ENCODE measurements at regions not wholly inside any gene's neighbourhood (a gene's known extent, or its start where the extent isn't known, plus 50 kb on each side); places are given as distances from the start of the nearest gene placed in this dataset.

- no TSS peak for BruUV-seq (replicated peaks)
- ATAC-seq (no peak), FAIRE-seq (no peak), DNase-seq (ENCODE audit: extremely low read depth in 1 of 4, low spot score in 3 of 4) (no peak)
- intact Hi-C loops (cut with micrococcal nuclease) (no loop called here), in situ Hi-C loops (cut with MboI) (no loop called here)
- H3K9me1 ChIP-seq (ENCODE audit: control insufficient read depth, insufficient read depth, low read length), result no peaks in the 10 kb centered on the region
- no peak overlapping the region for H2AFZ ChIP-seq (ENCODE audit: low read depth, low read length)
- POLR2A ChIA-PET, result no interaction called here
- H4K20me1 ChIP-seq (replicated peaks; ENCODE audit: control insufficient read depth, insufficient read depth, low read length), result 0 out of 2 replicates have a peak, but pooled peaks cover 5% of the 10 kb centered on the region
- no peaks in the 10 kb centered on the region for H3K9me3 ChIP-seq (replicated peaks; ENCODE audit: control insufficient read depth, insufficient read depth, low read depth, low read length)
- no peaks in the 10 kb centered on the region for H3K79me2 ChIP-seq (ENCODE audit: control insufficient read depth, insufficient read depth, low read length)
- H3K4me3 ChIP-seq, result no peak overlapping the region
- CTCF ChIA-PET (ENCODE audit: low intra/inter-chr PET ratio), result no interaction called here
- no peak for TF ChIP-seq KLF10 (CRISPR knock-in tag; IDR thresholded peaks at IDR 0.05)
- no peak for TF ChIP-seq ZNF57 (CRISPR knock-in tag; IDR thresholded peaks at IDR 0.05)
- no peak for TF ChIP-seq MEF2A (IDR thresholded peaks at IDR 0.05; ENCODE audit: control insufficient read depth, low read depth, low read length)
- no peak for TF ChIP-seq ZNF224 (CRISPR knock-in tag; IDR thresholded peaks at IDR 0.05)
- peaks cover 5 to 60% of the 10 kb centered on the region in 2 experiments for H3K27me3 ChIP-seq (ENCODE audit: control insufficient read depth in 2 of 2, insufficient read depth in 2 of 2, low read length in 2 of 2)
- H3K36me3 ChIP-seq (ENCODE audit: control insufficient read depth, insufficient read depth, low read length), result no peaks in the 10 kb centered on the region
- H3K4me1 ChIP-seq (replicated peaks in 1 of 2; ENCODE audit: control insufficient read depth in 2 of 2, insufficient read depth in 2 of 2, low read length in 2 of 2), result no peaks in the 10 kb centered on the region; a peak in 1 of 5 replicates
- no peak overlapping the region for H3K4me2 ChIP-seq (ENCODE audit: insufficient read depth, low read length)
- no peak overlapping the region for H3K9ac ChIP-seq (ENCODE audit: insufficient read depth in 1 of 2, low read depth in 2 of 2, low read length in 2 of 2)
- no peak overlapping the region for H3K27ac ChIP-seq (ENCODE audit: extremely low read depth, low read depth, low read length)
- 3% methylated on average over 6 of the region's 9 CpGs for WGBS (ENCODE audit: insufficient coverage, low coverage, missing lambda C conversion rate)
These were observed 205.5 kb downstream of the CTTN start for GRCh38 chr11:70603756-70604211.

DNA sequence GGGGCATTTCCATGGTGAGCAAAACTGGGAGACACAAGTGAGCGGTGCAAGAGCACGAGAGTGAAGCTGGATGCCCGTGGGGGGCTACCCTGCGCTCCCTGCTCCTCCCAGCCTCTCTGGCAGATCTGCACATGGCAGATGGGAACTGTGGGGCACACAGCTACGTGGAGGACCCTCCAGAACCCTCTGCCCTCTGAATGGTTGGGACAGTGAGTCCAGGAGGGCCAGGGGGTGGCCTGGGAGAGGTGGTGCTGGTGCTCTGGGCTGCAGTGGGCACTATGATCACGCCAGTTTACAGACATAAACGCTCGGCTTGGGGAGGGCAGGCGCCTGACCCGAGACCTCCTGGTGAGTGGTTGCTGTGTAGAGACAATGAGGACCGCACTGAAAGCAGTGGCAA lies 205.9 kb downstream of the CTTN start:
- ChIA-PET CTCF (ENCODE audit: low intra/inter-chr PET ratio) (no interaction called here), POLR2A (no interaction called here)
- FAIRE-seq (no peak), ATAC-seq (no peak), DNase-seq (ENCODE audit: extremely low read depth in 1 of 4, low spot score in 3 of 4) (no peak)
- H3K4me1 ChIP-seq (replicated peaks in 1 of 2; ENCODE audit: control insufficient read depth in 2 of 2, insufficient read depth in 2 of 2, low read length in 2 of 2), result peaks cover 0 to 4% of the 10 kb centered on the region in 2 experiments; a peak in 1 of 5 replicates
- no peak overlapping the region for H3K4me3 ChIP-seq
- H3K36me3 ChIP-seq (ENCODE audit: control insufficient read depth, insufficient read depth, low read length), result no peaks in the 10 kb centered on the region
- no peak overlapping the region for H2AFZ ChIP-seq (ENCODE audit: low read depth, low read length)
- H3K9me1 ChIP-seq (ENCODE audit: control insufficient read depth, insufficient read depth, low read length), result no peaks in the 10 kb centered on the region
- 0 out of 2 replicates have a peak, but pooled peaks cover 5% of the 10 kb centered on the region for H4K20me1 ChIP-seq (replicated peaks; ENCODE audit: control insufficient read depth, insufficient read depth, low read length)
- in situ Hi-C loops (cut with MboI) (no loop called here), intact Hi-C loops (cut with micrococcal nuclease) (no loop called here)
- no TSS peak for BruUV-seq (replicated peaks)
- H3K27ac ChIP-seq (ENCODE audit: extremely low read depth, low read depth, low read length), result no peak overlapping the region
- WGBS (ENCODE audit: insufficient coverage, low coverage, missing lambda C conversion rate), result 0% methylated on average over 11 of the region's 11 CpGs
- no peak overlapping the region for H3K4me2 ChIP-seq (ENCODE audit: insufficient read depth, low read length)
- H3K79me2 ChIP-seq (ENCODE audit: control insufficient read depth, insufficient read depth, low read length), result no peaks in the 10 kb centered on the region
- peaks cover 8 to 64% of the 10 kb centered on the region in 2 experiments for H3K27me3 ChIP-seq (ENCODE audit: control insufficient read depth in 2 of 2, insufficient read depth in 2 of 2, low read length in 2 of 2)
- H3K9ac ChIP-seq (ENCODE audit: insufficient read depth in 1 of 2, low read depth in 2 of 2, low read length in 2 of 2), result no peak overlapping the region
- no peaks in the 10 kb centered on the region for H3K9me3 ChIP-seq (replicated peaks; ENCODE audit: control insufficient read depth, insufficient read depth, low read depth, low read length)
- TF ChIP-seq, protein P1, sequence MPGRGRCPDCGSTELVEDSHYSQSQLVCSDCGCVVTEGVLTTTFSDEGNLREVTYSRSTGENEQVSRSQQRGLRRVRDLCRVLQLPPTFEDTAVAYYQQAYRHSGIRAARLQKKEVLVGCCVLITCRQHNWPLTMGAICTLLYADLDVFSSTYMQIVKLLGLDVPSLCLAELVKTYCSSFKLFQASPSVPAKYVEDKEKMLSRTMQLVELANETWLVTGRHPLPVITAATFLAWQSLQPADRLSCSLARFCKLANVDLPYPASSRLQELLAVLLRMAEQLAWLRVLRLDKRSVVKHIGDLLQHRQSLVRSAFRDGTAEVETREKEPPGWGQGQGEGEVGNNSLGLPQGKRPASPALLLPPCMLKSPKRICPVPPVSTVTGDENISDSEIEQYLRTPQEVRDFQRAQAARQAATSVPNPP (IDR thresholded peaks at IDR 0.05; ENCODE audit: borderline replicate concordance, insufficient read depth, insufficient read length), result no peak
- TF ChIP-seq, protein P2, sequence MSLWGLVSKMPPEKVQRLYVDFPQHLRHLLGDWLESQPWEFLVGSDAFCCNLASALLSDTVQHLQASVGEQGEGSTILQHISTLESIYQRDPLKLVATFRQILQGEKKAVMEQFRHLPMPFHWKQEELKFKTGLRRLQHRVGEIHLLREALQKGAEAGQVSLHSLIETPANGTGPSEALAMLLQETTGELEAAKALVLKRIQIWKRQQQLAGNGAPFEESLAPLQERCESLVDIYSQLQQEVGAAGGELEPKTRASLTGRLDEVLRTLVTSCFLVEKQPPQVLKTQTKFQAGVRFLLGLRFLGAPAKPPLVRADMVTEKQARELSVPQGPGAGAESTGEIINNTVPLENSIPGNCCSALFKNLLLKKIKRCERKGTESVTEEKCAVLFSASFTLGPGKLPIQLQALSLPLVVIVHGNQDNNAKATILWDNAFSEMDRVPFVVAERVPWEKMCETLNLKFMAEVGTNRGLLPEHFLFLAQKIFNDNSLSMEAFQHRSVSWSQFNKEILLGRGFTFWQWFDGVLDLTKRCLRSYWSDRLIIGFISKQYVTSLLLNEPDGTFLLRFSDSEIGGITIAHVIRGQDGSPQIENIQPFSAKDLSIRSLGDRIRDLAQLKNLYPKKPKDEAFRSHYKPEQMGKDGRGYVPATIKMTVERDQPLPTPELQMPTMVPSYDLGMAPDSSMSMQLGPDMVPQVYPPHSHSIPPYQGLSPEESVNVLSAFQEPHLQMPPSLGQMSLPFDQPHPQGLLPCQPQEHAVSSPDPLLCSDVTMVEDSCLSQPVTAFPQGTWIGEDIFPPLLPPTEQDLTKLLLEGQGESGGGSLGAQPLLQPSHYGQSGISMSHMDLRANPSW (CRISPR knock-in tag; IDR thresholded peaks at IDR 0.05), result no peak
- TF ChIP-seq ZNF184 (CRISPR knock-in tag; IDR thresholded peaks at IDR 0.05) (no peak), ZNF280A (IDR thresholded peaks at IDR 0.05; ENCODE audit: low read depth, partially characterized antibody) (no peak)

All from K562 (cell line).